GM12878 (cell line): ENCODE measurements at regions not wholly inside any gene's neighbourhood (a gene's known extent, or its start where the extent isn't known, plus 50 kb on each side); places are given as distances from the start of the nearest gene placed in this dataset.

Experiments
- CTCF ChIP-seq, 3 experiments: IDR thresholded peaks in 2 of 3; conservative IDR thresholded peaks in 1 of 3; 2 replicates each; pipeline ENCODE4 v1.5.1; 2011; ENCODE audit warnings: low read depth in 3 of 3, low read length in 3 of 3, mild to moderate bottlenecking in 3 of 3, control low read depth in 2 of 3, moderate library complexity in 2 of 3, inconsistent platforms in 1 of 3, mixed read lengths in 1 of 3; ENCODE audit not compliant: control insufficient read depth in 2 of 3, insufficient read depth in 1 of 3; ENCODE audit errors: extremely low read depth in 1 of 3
- ETV6 ChIP-seq, 2 experiments: fragments of 450-650 bp in 1 of 2; IDR thresholded peaks in 1 of 2; conservative IDR thresholded peaks in 1 of 2; 2 replicates each; pipeline ENCODE4 v1.6.1; 2014; ENCODE audit warnings: antibody characterized with exemption in 1 of 2, borderline replicate concordance in 1 of 2, low read depth in 1 of 2, mild to moderate bottlenecking in 1 of 2, moderate library complexity in 1 of 2
- LARP7 ChIP-seq: fragments of 450-650 bp; IDR thresholded peaks from 2 replicates; pipeline ENCODE4 v1.6.1; 2017; ENCODE audit warnings: mild to moderate bottlenecking
- NFYB ChIP-seq: IDR thresholded peaks from 2 replicates; pipeline ENCODE4 v1.6.1; 2011; ENCODE audit warnings: low read depth, mild to moderate bottlenecking, low read length, improper control_type of control experiment, moderate library complexity; ENCODE audit not compliant: insufficient read depth
- RB1 ChIP-seq: fragments of 450-650 bp; formaldehyde crosslinking; IDR thresholded peaks from 2 replicates; pipeline ENCODE4 v1.6.1; 2017; ENCODE audit warnings: mild to moderate bottlenecking, borderline replicate concordance
- SMC3 ChIP-seq: IDR thresholded peaks from 2 replicates; pipeline ENCODE4 v1.6.1; 2011; ENCODE audit warnings: low read length, improper control_type of control experiment, borderline replicate concordance
- TCF12 ChIP-seq: IDR thresholded peaks from 2 replicates; pipeline ENCODE4 v1.6.1; 2011; ENCODE audit warnings: low read depth, mild to moderate bottlenecking, low read length

DNA sequence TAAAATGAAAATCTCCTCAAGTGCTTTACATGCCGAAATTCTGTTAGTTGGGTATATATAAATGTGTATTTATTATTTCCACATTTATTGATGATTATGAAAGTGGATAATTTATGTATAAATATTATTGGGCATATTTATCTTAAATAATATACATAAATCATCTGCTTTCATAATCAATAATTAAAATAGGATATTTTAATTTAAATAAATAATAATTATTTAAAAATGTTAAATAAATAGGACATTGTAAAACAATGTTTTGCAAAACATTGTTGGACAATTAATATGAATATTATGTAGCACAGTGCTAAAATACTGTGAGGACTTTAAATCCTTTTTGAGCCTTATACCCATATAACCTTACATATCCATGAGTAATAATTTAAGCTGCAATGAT, 786.5 kb upstream of the CITED2 start:
- TF ChIP-seq RB1 (no peak), ETV6 (conservative IDR thresholded peaks at IDR 0.05 in 1 of 2, IDR thresholded peaks at IDR 0.05 in 1 of 2; ENCODE audit: borderline replicate concordance in 1 of 2, low read depth in 1 of 2) (no peak), TCF12 (no peak), CTCF (IDR thresholded peaks at IDR 0.05 in 2 of 3, conservative IDR thresholded peaks at IDR 0.05 in 1 of 3; ENCODE audit: control insufficient read depth in 2 of 3, extremely low read depth in 1 of 3, insufficient read depth in 1 of 3, low read depth in 3 of 3, low read length in 3 of 3) (no peak), NFYB (no peak), LARP7 (no peak), SMC3 (no peak)
